MCF 10A (cell line): ENCODE measurements at regions not wholly inside any gene's neighbourhood (a gene's known extent, or its start where the extent isn't known, plus 50 kb on each side); places are given as distances from the start of the nearest gene placed in this dataset.
"Not testable (repeated sequence)": the region's sequence is repeated elsewhere in the genome, so short reads cannot be mapped to it uniquely, and the experiment has no call there.

ENCODE experiments used
- BruUV-seq: library from RNA; stranded (reverse); fragments of 400-500 nt; replicated peaks from 2 replicates; lab custom pipeline; 2021; lab: Mats Ljungman, UMichigan
- CTCF ChIA-PET: fragments of 300-600 bp; sonication (Branson Sonifier 250); formaldehyde crosslinking; extraction: SDS; loops from one replicate; lab custom pipeline; 2021; ENCODE audit warnings: antibody characterized with exemption, inconsistent platforms; lab: Yijun Ruan, JAX
- POLR2A ChIA-PET: fragments of 300-600, 350-650 bp; sonication (Branson Sonifier 250); formaldehyde crosslinking; extraction: SDS; loops from one replicate; lab custom pipeline; 2020; ENCODE audit warnings: antibody characterized with exemption, inconsistent platforms; lab: Yijun Ruan, JAX
- DNase-seq: peaks from one replicate; pipeline ENCODE4 v3.0.0-alpha.2; 2018; ENCODE audit not compliant: unreplicated experiment
- H3K27ac Mint-ChIP-seq: one replicate; pipeline ENCODE4 v1.8.0; 2022; ENCODE audit warnings: mild to moderate bottlenecking, low read depth, mixed read lengths; ENCODE audit not compliant: unreplicated experiment
- H3K27me3 Mint-ChIP-seq: one replicate; pipeline ENCODE4 v1.8.0; 2022; ENCODE audit warnings: mixed read lengths; ENCODE audit not compliant: insufficient read depth, unreplicated experiment
- H3K36me3 Mint-ChIP-seq: one replicate; pipeline ENCODE4 v1.8.0; 2022; ENCODE audit warnings: mild to moderate bottlenecking, moderate library complexity, mixed read lengths; ENCODE audit not compliant: insufficient read depth, unreplicated experiment
- H3K4me1 Mint-ChIP-seq: one replicate; pipeline ENCODE4 v1.8.0; 2022; ENCODE audit warnings: mixed read lengths; ENCODE audit not compliant: insufficient read depth, unreplicated experiment
- H3K4me3 Mint-ChIP-seq: one replicate; pipeline ENCODE4 v1.8.0; 2022; ENCODE audit warnings: mild to moderate bottlenecking, moderate library complexity, mixed read lengths; ENCODE audit not compliant: unreplicated experiment
- H3K9me3 Mint-ChIP-seq: one replicate; pipeline ENCODE4 v1.8.0; 2022; ENCODE audit warnings: mixed read lengths; ENCODE audit not compliant: unreplicated experiment
- CTCF ChIP-seq: fragments of 200-600 bp; IDR thresholded peaks from one replicate; pipeline ENCODE4 v1.8.0; 2022; ENCODE audit warnings: antibody characterized with exemption, mild to moderate bottlenecking; ENCODE audit not compliant: unreplicated experiment
- intact Hi-C: fragments of 100-400 bp; cut with micrococcal nuclease; formaldehyde crosslinking; loops from 2 replicates; pipeline ENCODE4 v1.14.1; 2022

- Mint-ChIP-seq H3K4me3 (no peak overlapping the region), H3K36me3 (peaks cover 5% of the 10 kb centered on the region), H3K27ac (no peak overlapping the region), H3K9me3 (no peaks in the 10 kb centered on the region), H3K4me1 (no peaks in the 10 kb centered on the region), H3K27me3 (peaks cover 57% of the 10 kb centered on the region)
- POLR2A ChIA-PET, result no interaction called here
- no peak for DNase-seq
- intact Hi-C loops, result no loop called here
- BruUV-seq, result no TSS peak
- TF ChIP-seq CTCF, result no peak
- CTCF ChIA-PET, result interaction anchor here (0.7 kb wide), 2 partner anchors 840 to 895 kb away, joined by 5 to 6 read pairs; no protein-coding TSS in a partner anchor
These were observed 321.2 kb upstream of the CCNH start for GRCh38 chr5:87733897-87734296.

- no peak overlapping the region for H3K4me3 Mint-ChIP-seq
- BruUV-seq, result no TSS peak
- DNase-seq, result no peak
- no peaks in the 10 kb centered on the region for H3K9me3 Mint-ChIP-seq
- H3K27me3 Mint-ChIP-seq, result peaks cover 64% of the 10 kb centered on the region
- CTCF ChIA-PET, result interaction anchor here (0.7 kb wide), 2 partner anchors 840 to 896 kb away, joined by 5 to 6 read pairs; no protein-coding TSS in a partner anchor
- peaks cover 5% of the 10 kb centered on the region for H3K36me3 Mint-ChIP-seq
- H3K27ac Mint-ChIP-seq, result no peak overlapping the region
- POLR2A ChIA-PET, result no interaction called here
- no peaks in the 10 kb centered on the region for H3K4me1 Mint-ChIP-seq
- intact Hi-C loops, result no loop called here
- TF ChIP-seq CTCF, result no peak
These were observed 320.4 kb upstream of the CCNH start for GRCh38 chr5:87732875-87733768.

GRCh38 chr5:87729781-87730180, 317.1 kb upstream of the CCNH start:
- H3K4me3 Mint-ChIP-seq, result no peak overlapping the region
- no peak overlapping the region for H3K27ac Mint-ChIP-seq
- BruUV-seq, result no TSS peak
- ChIA-PET CTCF (no interaction called here), POLR2A (no interaction called here)
- TF ChIP-seq CTCF, result no peak
- DNase-seq, result no peak
- H3K9me3 Mint-ChIP-seq, result no peaks in the 10 kb centered on the region
- H3K4me1 Mint-ChIP-seq, result no peaks in the 10 kb centered on the region
- peaks cover 58% of the 10 kb centered on the region for H3K27me3 Mint-ChIP-seq
- intact Hi-C loops, result no loop called here
- H3K36me3 Mint-ChIP-seq, result peaks cover 5% of the 10 kb centered on the region

GRCh38 chr5:87722286-87722685, 309.6 kb upstream of the CCNH start:
- H3K4me1 Mint-ChIP-seq, result no peaks in the 10 kb centered on the region
- intact Hi-C loops, result no loop called here
- no peak overlapping the region for H3K27ac Mint-ChIP-seq
- no peak overlapping the region for H3K4me3 Mint-ChIP-seq
- TF ChIP-seq CTCF, result no peak
- H3K36me3 Mint-ChIP-seq, result no peaks in the 10 kb centered on the region
- no TSS peak for BruUV-seq
- no peaks in the 10 kb centered on the region for H3K9me3 Mint-ChIP-seq
- H3K27me3 Mint-ChIP-seq, result peaks cover 21% of the 10 kb centered on the region
- ChIA-PET POLR2A (no interaction called here), CTCF (no interaction called here)
- DNase-seq, result no peak

GRCh38 chr5:87718224-87718925, 305.6 kb upstream of the CCNH start:
- CTCF ChIA-PET, H3K27ac Mint-ChIP-seq: not testable (repeated sequence)

More at GRCh38 chr5:87718224-87718925, 305.6 kb upstream of the CCNH start:
- H3K36me3 Mint-ChIP-seq, H3K4me3 Mint-ChIP-seq, H3K9me3 Mint-ChIP-seq, H3K4me1 Mint-ChIP-seq, intact Hi-C loops, BruUV-seq, DNase-seq: not testable (repeated sequence)
- POLR2A ChIA-PET, result interaction anchor here (0.7 kb wide), 1 partner anchor 127 kb away, joined by 4 read pairs; no protein-coding TSS in a partner anchor
- peaks cover 20% of the 10 kb centered on the region for H3K27me3 Mint-ChIP-seq
